ENCODE measurements at regions not wholly inside any gene's neighbourhood (a gene's known extent, or its start where the extent isn't known, plus 50 kb on each side); places are given as distances from the start of the nearest gene placed in this dataset.

GRCh38 chr6:165229216-165229615, 80.2 kb downstream of the C6orf118 start:
- Histone ChIP-seq H3K9me3 (ENCODE audit: control insufficient read depth, low read length) (no peaks in the 10 kb centered on the region), H3K27ac (ENCODE audit: low read length) (no peak overlapping the region), H3K4me3 (ENCODE audit: low read length) (no peak overlapping the region), H3K4me1 (ENCODE audit: control insufficient read depth, insufficient read depth, low read length) (no peaks in the 10 kb centered on the region), H3K27me3 (ENCODE audit: control insufficient read depth, insufficient read depth) (no peaks in the 10 kb centered on the region)
- ATAC-seq (no peak), DNase-seq (no peak)
- intact Hi-C loops (cut with DNase I) = no loop called here
- WGBS = 87% methylated on average over 5 of the region's 5 CpGs

DNA sequence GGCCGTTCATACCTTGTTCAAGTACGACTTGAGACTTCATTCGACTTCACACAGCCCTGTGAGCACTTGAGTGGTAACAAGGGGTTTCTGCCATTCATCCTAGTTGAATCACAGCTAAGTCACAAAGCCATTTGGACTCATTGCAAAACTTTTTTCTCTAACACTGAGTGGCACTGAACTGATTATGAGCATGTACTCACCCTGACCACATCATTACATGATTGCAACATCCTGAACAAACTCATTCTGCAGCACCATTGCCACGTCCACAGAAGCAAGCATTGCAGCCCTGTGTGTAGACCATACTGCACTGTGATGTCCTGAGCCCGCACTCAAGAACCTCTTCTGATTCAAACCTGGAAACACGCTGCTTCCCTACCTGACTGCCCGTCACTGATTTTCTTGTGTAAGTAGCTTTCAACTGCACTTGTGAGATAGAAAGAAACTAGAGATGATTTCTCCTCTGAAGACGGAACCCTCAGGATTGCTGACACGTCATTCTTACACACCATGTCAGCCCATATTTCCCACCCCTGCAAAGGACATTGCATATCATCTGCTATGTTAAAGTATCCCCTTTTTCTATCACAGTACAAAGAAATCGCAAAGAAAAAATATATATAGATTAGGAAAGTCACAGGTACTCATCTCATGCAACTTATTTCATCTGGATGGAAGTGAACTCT, 81.6 kb downstream of the C6orf118 start:
- 87% methylated on average over 10 of the region's 10 CpGs for WGBS
- no peaks in the 10 kb centered on the region for H3K4me1 ChIP-seq (ENCODE audit: control insufficient read depth, insufficient read depth, low read length)
- intact Hi-C loops (cut with DNase I) = no loop called here
- H3K27me3 ChIP-seq (ENCODE audit: control insufficient read depth, insufficient read depth) = no peaks in the 10 kb centered on the region
- DNase-seq (no peak), ATAC-seq (no peak)
- no peak overlapping the region for H3K27ac ChIP-seq (ENCODE audit: low read length)
- no peak overlapping the region for H3K4me3 ChIP-seq (ENCODE audit: low read length)
- no peaks in the 10 kb centered on the region for H3K9me3 ChIP-seq (ENCODE audit: control insufficient read depth, low read length)

- Histone ChIP-seq H3K4me3 (ENCODE audit: low read length) (no peak overlapping the region), H3K9me3 (ENCODE audit: control insufficient read depth, low read length) (no peaks in the 10 kb centered on the region), H3K4me1 (ENCODE audit: control insufficient read depth, insufficient read depth, low read length) (peaks cover 2% of the 10 kb centered on the region), H3K27me3 (ENCODE audit: control insufficient read depth, insufficient read depth) (no peaks in the 10 kb centered on the region), H3K27ac (ENCODE audit: low read length) (no peak overlapping the region)
- intact Hi-C loops (cut with DNase I) = no loop called here
- 15% methylated on average over 1 of the region's 1 CpG for WGBS
- DNase-seq (no peak), ATAC-seq (no peak)
These were observed 85.7 kb downstream of the C6orf118 start for GRCh38 chr6:165223736-165224135.

- WGBS = 79% methylated on average over 2 of the region's 2 CpGs
- no peaks in the 10 kb centered on the region for H3K9me3 ChIP-seq (ENCODE audit: control insufficient read depth, low read length)
These were observed 86.3 kb downstream of the C6orf118 start for GRCh38 chr6:165223101-165223500.

GRCh38 chr6:165222315-165223025, 86.9 kb downstream of the C6orf118 start:
- DNase-seq = no peak
- no peaks in the 10 kb centered on the region for H3K27me3 ChIP-seq (ENCODE audit: control insufficient read depth, insufficient read depth)
- H3K27ac ChIP-seq (ENCODE audit: low read length) = no peak overlapping the region
- no peak overlapping the region for H3K4me3 ChIP-seq (ENCODE audit: low read length)
- H3K9me3 ChIP-seq (ENCODE audit: control insufficient read depth, low read length) = no peaks in the 10 kb centered on the region
- whole genome bisulfite sequencing = 85% methylated on average over 5 of the region's 5 CpGs
- no peak for ATAC-seq
- intact Hi-C loops (cut with DNase I) = no loop called here
- H3K4me1 ChIP-seq (ENCODE audit: control insufficient read depth, insufficient read depth, low read length) = peaks cover 2% of the 10 kb centered on the region

More at GRCh38 chr6:165223101-165223500, 86.3 kb downstream of the C6orf118 start:
- H3K4me3 ChIP-seq (ENCODE audit: low read length) = no peak overlapping the region
- intact Hi-C loops (cut with DNase I) = no loop called here
- no peak overlapping the region for H3K27ac ChIP-seq (ENCODE audit: low read length)
- no peaks in the 10 kb centered on the region for H3K27me3 ChIP-seq (ENCODE audit: control insufficient read depth, insufficient read depth)
- DNase-seq = no peak
- ATAC-seq = no peak
- H3K4me1 ChIP-seq (ENCODE audit: control insufficient read depth, insufficient read depth, low read length) = peaks cover 2% of the 10 kb centered on the region

DNA sequence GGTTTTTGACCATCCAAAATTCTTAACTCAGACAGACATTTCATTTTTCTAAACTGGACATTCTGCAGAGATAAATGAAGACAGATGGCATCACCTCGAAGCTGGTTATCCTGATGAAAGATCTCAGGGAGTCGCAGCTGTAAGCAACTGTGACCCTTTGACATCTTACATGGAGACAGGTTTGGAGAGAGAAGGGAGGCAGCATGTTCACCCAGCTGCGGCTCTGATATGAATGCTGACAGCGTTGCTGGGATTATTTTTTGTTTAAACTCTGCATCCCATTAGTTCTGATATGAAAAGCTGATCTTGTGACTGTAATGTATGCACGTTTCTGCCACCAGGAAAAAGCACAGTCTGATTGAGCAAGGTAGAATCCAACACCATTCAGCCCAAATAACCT, 89.4 kb downstream of the C6orf118 start:
- DNase-seq (no peak), ATAC-seq (no peak)
- Histone ChIP-seq H3K27me3 (ENCODE audit: control insufficient read depth, insufficient read depth) (no peaks in the 10 kb centered on the region), H3K9me3 (ENCODE audit: control insufficient read depth, low read length) (no peaks in the 10 kb centered on the region), H3K27ac (ENCODE audit: low read length) (no peak overlapping the region), H3K4me3 (ENCODE audit: low read length) (no peak overlapping the region), H3K4me1 (ENCODE audit: control insufficient read depth, insufficient read depth, low read length) (peaks cover 2% of the 10 kb centered on the region)
- WGBS = 27% methylated on average over 5 of the region's 5 CpGs
- intact Hi-C loops (cut with DNase I) = no loop called here

DNA sequence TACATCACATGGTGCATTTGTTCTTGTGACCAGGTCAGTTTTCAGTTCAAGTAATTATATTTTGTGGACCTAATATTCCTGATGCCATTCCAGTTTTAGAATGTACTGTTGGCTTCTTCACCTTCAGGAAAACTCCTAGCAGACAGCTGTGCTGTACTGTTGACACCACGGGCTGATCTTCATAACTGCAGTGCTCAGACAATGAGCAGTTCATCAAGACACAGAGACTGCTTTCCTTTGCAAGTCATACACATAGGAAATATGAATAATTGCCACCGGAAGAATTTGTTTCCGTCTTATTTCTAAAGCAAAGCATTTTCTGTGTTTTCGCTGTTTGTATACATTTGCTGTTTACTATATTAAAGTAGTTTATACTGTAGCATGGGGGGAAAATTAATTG, 89.8 kb downstream of the C6orf118 start:
- H3K27me3 ChIP-seq (ENCODE audit: control insufficient read depth, insufficient read depth) = no peaks in the 10 kb centered on the region
- H3K27ac ChIP-seq (ENCODE audit: low read length) = no peak overlapping the region
- WGBS = 45% methylated on average over 4 of the region's 4 CpGs
- H3K9me3 ChIP-seq (ENCODE audit: control insufficient read depth, low read length) = no peaks in the 10 kb centered on the region
- H3K4me1 ChIP-seq (ENCODE audit: control insufficient read depth, insufficient read depth, low read length) = peaks cover 2% of the 10 kb centered on the region
- DNase-seq (no peak), ATAC-seq (no peak)
- no peak overlapping the region for H3K4me3 ChIP-seq (ENCODE audit: low read length)
- intact Hi-C loops (cut with DNase I) = no loop called here

- Histone ChIP-seq H3K9me3 (ENCODE audit: control insufficient read depth, low read length) (no peaks in the 10 kb centered on the region), H3K4me1 (ENCODE audit: control insufficient read depth, insufficient read depth, low read length) (peaks cover 2% of the 10 kb centered on the region), H3K27me3 (ENCODE audit: control insufficient read depth, insufficient read depth) (no peaks in the 10 kb centered on the region), H3K27ac (ENCODE audit: low read length) (no peak overlapping the region), H3K4me3 (ENCODE audit: low read length) (no peak overlapping the region)
- ATAC-seq (no peak), DNase-seq (no peak)
- WGBS = 44% methylated on average over 3 of the region's 3 CpGs
- intact Hi-C loops (cut with DNase I) = no loop called here
These were observed 90.6 kb downstream of the C6orf118 start for GRCh38 chr6:165218829-165219228.

- H3K4me3 ChIP-seq (ENCODE audit: low read length) = no peak overlapping the region
- no peaks in the 10 kb centered on the region for H3K27me3 ChIP-seq (ENCODE audit: control insufficient read depth, insufficient read depth)
- no peaks in the 10 kb centered on the region for H3K9me3 ChIP-seq (ENCODE audit: control insufficient read depth, low read length)
- no peaks in the 10 kb centered on the region for H3K4me1 ChIP-seq (ENCODE audit: control insufficient read depth, insufficient read depth, low read length)
- DNase-seq (no peak), ATAC-seq (no peak)
- intact Hi-C loops (cut with DNase I) = no loop called here
- 82% methylated on average over 2 of the region's 2 CpGs for WGBS
- no peak overlapping the region for H3K27ac ChIP-seq (ENCODE audit: low read length)
These were observed 102.6 kb downstream of the C6orf118 start for GRCh38 chr6:165206798-165207197.

DNA sequence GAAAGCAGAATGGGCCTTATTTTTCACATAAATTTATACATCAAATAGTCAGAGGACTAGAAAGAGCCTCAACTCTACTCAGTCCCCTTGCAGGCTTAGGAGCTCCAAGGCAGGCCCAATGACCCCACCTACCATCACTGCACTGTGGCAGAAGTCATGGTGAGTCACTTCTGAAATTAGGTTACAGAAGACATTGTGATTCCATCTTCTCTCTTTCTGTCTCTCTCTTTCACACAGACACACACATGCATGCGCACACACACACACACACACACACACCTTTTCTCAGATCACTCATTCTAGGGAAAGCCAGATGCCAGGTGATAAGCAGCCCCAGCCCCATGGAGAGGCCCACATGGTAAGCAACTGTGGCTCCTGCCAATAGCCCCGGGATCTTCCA, 103.8 kb downstream of the C6orf118 start:
- intact Hi-C loops (cut with DNase I) = no loop called here
- no peak for DNase-seq
- Histone ChIP-seq H3K27ac (ENCODE audit: low read length) (no peak overlapping the region), H3K27me3 (ENCODE audit: control insufficient read depth, insufficient read depth) (no peaks in the 10 kb centered on the region), H3K4me3 (ENCODE audit: low read length) (no peak overlapping the region), H3K9me3 (ENCODE audit: control insufficient read depth, low read length) (no peaks in the 10 kb centered on the region), H3K4me1 (ENCODE audit: control insufficient read depth, insufficient read depth, low read length) (no peaks in the 10 kb centered on the region)
- no peak for ATAC-seq
- WGBS = 89% methylated on average over 2 of the region's 2 CpGs

- Histone ChIP-seq H3K27ac (ENCODE audit: low read length) (no peak overlapping the region), H3K27me3 (ENCODE audit: control insufficient read depth, insufficient read depth) (no peaks in the 10 kb centered on the region), H3K4me1 (ENCODE audit: control insufficient read depth, insufficient read depth, low read length) (no peaks in the 10 kb centered on the region), H3K4me3 (ENCODE audit: low read length) (no peak overlapping the region), H3K9me3 (ENCODE audit: control insufficient read depth, low read length) (no peaks in the 10 kb centered on the region)
- no peak for ATAC-seq
- DNase-seq = no peak
- 78% methylated on average over 2 of the region's 2 CpGs for WGBS
- intact Hi-C loops (cut with DNase I) = no loop called here
These were observed 104.4 kb downstream of the C6orf118 start for GRCh38 chr6:165204807-165205545.

All from right cardiac atrium (tissue), 5 donors.